HG02943 (cell line): ENCODE measurements at regions not wholly inside any gene's neighbourhood (a gene's known extent, or its start where the extent isn't known, plus 50 kb on each side); places are given as distances from the start of the nearest gene placed in this dataset.

ENCODE experiments used
- ATAC-seq: cut with Tn5 transposase; IDR thresholded peaks from one replicate; pipeline ENCODE4 v1.9.1; 2021; ENCODE audit warnings: mild to moderate bottlenecking, low read depth, moderate library complexity; ENCODE audit not compliant: unreplicated experiment

DNA sequence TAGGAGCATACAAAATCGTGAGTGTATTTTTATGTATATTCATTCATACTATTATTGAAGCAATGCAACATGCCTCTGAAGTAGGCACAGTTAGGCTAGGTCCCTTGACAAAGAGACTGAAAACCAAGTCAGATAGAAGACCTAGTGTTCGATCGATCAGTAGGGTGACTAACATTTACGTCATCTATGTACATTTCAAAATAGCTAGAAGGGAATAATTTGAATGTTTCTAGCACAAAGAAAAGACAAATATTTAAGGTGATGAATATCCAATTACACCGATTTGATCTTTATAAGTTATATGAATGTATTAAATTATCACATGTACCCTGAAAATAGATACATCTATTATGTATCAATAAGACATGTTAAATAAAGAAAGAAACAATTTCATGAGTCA lies 610.1 kb downstream of the TOX3 start:
- ATAC-seq: no peak

DNA sequence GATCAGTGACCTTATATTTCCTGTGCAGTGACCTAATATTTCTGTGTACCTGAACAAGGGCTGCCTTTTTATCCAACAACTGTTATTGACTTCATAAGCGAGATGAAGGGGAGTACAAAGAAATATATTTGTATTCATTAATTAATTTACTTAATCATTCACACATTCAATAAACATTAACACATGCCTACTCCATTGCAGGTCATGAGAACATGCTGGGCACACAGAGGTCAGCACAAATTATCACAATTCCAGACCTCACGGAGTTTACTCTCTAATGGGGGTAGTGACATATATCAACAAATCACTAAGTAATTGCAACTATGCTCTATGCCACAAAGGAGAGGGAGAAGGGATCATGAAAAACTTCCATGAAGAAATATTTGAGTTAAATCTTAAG lies 614.6 kb downstream of the TOX3 start:
- no peak for ATAC-seq

DNA sequence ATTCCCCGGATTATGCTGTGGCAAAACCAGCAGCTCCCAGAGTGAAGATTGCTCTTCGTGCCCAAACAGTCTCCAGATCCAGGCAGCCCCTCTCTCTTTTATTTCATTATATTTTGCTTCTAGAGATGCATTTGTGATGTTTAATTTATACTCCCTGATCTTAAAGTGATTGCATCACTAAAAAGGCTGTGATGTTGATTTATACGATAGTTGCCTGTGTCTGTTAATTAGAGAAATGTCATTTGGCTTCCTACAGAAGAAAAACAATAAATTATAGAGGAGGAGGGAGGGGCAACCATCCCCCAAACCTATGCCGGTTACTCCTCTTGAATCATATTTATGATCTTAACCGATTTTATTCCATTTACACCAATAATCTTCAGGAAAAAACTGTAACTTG lies 615.3 kb downstream of the TOX3 start:
- ATAC-seq: no peak

DNA sequence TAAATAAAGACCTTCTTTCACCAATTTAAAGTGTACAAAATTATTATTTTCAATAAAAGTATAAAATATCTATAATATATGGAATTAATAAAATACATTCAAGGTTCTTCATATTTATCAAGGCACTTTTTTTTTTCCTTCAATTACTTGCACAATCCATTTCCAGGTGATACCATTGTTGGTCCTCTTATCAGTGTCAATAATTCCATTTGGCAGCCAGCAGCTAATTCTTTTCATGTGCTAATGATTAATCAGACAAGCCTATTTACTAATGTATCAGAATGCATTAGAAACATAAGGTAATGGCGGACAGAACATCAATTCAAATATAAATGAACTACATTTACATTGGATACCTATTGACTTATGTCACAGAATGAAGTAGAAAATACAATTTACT lies 622.2 kb downstream of the TOX3 start:
- no peak for ATAC-seq

DNA sequence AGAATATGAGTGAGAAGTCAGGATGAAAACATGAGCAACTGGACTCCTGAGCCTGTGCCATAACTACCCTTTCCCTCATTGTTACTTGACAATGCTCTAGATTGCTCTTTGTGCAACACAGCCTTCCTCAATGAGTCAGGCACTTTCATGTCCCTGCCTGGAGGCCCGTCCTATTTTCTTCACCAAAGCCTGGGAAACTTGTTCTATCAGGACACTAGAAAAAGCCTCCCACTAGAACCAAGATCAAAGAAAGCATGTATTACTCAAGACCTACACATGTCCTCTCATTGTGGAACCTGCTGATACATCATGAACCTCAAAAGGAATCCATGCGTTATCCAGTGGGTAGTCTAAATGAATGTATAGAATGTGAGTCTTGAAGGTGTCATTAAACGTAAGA lies 624.5 kb downstream of the TOX3 start:
- no peak for ATAC-seq

DNA sequence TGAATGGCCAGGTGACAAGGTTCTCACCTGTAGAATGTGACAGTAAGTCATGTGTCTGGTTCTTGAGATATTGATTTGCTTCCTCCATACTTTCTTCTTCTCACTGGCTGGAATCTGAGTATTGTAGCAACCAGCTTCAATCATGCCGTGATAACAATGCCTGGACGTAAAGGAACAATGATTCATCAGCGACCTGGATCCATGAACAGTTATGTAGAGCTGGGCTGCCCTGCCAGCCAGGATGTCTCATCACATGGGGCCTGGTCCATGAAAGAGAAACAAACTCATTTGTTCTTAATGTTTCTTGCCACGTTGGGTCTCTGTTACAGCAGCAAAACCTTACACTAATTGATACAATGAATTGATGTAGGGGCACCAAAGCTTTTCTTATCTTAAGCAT lies 627.2 kb downstream of the TOX3 start:
- no peak for ATAC-seq

DNA sequence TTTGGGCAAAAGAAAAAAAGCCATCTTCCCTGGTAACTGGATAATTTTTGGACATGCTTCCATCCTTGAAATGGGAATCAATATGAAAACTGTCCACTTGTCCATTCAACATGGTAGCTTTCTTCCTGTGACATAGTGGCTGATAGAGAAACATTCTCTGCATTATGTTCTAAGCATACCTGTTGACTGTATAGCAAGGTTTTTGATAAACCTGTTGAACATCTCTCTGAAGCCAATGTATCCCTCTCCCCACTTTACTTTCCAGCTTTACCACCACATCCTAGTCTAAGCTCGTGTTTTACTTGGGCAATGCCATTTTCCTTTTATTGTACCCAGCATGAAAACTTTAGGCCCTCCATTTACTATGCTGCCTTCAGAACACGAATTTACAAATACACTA lies 630.1 kb downstream of the TOX3 start:
- no peak for ATAC-seq

DNA sequence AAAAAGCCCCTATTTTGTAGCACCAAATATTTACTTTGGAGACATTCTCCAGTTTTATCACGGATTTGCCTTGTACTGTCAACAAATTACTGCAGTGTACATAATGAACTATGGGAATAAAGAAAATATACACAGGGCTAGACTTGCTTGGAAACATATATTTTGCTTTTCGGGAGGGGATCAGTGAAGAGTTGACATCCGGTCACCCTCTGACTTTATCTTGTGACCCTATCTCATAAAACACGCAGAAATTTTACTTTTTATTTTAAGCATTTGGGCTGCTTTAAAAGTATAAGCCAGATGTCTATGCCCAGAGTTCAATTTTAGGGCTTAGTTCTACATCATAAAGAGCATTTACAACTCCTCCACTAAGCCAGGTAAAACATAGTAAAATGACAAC lies 630.7 kb downstream of the TOX3 start:
- no peak for ATAC-seq

DNA sequence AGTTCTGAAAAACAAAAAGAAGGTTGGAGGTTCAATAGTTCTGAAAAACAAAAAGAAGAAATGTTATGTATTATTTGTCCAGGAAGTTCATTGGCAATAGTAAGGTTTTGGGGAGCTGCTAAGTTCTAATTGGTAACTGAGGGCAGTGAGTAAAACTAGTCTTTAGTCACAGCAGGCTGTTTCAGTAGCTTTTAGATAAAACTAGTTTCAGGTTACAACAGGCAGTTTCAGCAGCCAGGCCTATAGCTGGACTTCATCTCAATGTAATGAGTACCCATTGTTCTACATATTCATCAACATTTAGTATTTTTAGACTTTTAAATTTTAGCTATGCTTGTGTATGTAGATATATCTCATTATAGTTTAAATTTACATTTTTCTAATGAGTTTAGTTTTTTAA lies 639.3 kb downstream of the TOX3 start:
- ATAC-seq: no peak

DNA sequence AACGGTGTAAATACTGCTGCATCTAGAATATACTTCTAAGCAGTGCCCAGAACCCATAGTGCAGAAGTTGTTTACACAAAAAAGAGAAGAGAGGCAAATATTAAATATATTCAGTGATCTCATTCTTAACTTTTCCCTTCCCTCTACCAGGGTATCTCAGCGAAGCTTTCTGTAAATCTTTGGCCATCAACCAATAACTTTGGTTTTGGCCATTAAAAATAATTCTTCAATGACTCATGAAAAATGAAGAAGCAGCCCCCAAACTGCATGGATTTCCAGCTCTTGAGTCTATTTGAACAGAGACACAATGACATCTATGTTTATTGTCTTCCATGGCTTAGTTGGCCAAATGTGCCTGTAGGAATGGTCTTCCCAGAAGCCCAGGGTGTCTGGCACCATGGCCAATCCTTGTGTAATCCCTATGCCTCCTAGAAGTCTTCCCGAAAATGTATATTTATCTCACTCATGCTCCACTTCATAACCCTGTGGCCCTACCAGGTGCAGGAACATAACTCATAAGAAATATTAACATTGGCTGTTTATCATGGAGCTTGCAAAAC lies 646.6 kb downstream of the TOX3 start:
- no peak for ATAC-seq

DNA sequence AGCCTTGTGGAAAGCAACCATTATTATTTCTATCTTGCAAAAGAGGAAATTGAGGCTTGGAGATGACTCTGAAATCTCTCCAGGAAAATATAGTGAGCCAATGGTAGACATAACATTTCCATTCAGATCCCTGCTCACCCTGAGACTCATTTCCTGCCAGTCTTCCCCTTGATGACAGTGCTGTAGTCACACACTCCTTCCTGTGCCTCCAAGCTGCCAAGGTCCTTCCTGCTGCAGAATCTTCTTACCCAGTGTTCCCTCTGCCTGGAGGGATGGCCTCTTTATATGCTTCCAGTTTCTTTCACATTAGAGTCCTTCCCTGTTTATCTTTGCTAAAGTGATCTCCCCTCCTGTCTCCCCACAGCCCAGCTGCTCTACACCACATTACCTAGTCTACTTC lies 648.1 kb downstream of the TOX3 start:
- ATAC-seq: no peak

DNA sequence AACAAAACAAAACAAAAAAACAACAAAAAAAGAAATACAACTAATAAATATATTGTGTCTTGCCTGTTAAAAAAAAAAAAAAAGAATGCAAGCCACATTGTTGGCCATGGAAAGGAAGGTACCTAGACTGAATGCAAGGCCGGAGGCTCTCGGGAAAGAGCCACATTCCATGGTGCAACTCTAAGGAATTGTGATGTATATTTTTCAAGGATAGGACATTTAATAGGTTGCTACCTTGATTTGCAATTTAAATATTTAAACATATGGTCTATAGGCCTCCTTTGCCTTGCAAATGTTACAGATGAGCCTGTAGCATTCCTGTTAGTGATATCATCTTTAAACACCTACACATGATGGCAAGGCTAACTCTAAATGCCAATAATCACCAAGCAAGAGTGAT lies 650.9 kb downstream of the TOX3 start:
- ATAC-seq: no peak

DNA sequence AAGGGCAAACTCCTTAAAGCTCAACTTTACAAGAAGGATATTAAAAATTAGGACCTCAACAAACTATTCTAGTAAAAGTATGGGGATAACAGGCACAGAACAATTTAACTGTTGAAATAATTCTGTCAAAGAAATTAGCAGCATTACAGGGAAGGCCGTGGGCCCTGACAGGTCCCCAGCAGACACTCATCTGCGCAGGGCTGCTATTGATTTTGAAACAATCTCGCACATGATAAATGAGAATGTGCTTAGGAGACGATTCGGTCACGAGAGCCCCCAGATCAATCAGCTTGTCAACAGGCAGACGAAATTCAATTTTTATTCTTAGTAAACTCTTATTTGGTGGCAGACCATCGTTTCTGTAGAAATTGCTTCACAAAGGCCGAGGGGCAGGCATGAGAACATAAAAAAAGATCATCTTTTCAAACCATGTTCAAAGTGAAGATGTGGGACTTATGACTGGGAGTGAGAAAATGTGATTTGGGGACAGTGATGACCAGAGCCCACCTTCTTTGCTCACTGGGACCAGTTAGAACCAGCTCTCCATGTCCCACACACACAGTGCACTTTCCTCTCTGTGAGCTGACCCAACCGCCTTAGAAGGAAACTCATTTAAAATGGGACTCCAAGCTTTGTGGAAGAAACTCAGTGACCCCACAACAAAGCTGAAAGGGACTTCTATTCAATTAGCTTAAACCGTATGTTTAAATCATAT lies 654.5 kb downstream of the TOX3 start:
- no peak for ATAC-seq

DNA sequence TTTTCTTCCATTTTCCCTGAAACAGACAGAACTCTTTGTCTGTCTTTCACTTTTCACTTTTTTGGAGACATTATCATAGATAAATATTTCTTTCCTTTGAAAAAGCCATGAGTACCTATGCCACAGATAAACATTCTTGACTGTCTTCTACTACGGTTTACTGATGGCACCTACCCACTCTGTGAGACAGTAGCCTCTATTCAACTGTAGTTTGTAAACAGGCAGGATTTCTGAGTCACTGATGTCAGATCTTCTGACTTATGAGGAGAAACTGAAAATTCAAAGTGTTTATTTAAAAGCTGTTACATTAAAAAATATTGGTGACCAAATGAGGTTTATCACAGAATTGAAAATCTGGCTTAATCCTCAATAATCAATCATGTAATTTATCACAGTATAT lies 658.4 kb downstream of the TOX3 start:
- no peak for ATAC-seq

DNA sequence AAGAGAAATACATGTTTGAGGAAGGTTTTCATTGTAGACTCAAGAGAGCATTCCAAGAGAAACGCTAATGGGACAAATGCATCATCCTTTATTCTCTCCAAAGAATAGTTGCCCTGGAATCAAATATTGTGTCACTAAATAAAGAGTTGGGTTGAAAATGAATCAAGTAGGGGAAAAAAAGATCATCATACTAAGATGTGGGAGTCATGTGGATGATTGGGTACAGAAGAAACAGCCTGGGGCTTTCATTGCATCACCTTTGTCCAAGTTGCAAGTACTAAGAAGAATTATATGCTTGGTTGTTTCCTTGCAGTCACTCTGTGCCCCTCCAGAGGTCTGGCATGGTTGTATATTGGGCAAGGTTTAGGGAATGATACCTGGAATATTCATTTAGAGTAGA lies 658.9 kb downstream of the TOX3 start:
- ATAC-seq: no peak

DNA sequence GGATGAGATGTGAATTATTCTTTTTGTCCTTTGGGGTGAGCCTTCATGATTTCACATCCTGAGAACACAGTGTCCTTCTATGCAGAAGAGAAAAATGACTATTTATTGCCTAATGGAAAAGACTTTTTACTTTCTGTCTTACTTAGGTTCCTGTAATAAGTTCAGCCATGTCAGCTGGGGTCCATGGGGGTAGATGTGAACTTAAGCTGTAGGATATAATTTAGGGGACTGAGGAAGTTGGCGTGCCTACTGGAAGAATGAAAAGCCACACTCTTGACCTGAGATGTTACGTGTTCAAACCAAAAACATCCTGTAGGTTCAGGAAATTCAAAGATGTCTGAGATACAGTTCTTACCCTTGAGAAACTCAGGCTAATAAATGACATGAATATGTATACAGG lies 660.5 kb downstream of the TOX3 start:
- ATAC-seq: no peak

DNA sequence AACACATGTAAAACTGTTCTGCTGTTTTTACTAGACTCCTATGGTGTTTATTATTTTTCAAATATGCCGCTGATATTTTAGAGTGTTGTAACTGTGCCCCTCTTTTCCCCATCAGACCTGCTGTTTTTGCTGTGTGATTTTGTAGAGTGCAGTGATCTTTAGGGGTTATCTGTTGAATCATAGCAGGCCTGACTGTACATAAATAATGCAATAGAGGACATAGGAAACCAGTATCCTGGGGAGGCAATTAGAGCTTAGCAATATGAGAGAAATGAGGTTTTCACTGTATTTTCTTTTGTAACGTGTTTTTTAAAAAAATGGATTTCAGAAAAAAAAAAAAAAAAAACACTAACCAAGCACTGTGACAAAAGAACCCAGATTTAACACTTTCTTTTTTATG lies 662.2 kb downstream of the TOX3 start:
- no peak for ATAC-seq

DNA sequence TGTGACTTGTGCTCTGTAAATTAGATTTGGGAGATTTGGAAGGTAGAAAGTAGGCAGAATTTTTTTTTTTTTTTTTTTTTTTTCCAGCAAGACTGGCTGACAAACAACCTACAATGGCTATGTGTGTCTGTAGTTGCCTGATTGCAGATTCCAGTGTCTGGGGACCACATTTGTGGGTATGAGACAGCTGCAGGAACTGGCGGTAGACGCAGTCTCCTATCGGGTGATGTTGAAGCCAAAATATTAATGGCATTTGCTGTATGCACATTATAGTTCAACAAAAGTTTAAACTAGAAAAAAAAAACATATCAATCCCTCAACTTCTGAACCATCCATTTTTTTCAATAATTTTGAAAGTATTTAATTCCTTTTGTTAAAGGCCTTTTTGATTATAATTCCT lies 665.2 kb downstream of the TOX3 start:
- ATAC-seq: no peak

DNA sequence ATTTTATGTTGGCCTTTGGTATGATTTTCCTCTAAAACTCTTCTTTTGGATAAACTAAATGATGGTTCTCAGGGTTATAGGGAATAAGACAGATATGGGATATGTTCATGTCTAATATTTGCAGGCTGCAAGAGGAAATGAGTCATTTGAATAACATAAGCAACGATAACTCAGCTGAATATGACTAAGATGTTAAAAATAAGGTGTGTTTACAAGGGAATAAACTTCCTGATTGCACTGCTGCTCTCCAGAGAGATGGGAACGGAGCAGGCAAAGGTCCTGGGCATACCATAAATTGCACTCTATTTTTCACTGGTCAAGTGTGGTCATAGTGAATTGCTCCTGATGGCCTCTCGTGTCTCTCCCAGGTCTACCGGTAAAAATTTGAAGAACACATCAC lies 666.2 kb downstream of the TOX3 start:
- no peak for ATAC-seq

DNA sequence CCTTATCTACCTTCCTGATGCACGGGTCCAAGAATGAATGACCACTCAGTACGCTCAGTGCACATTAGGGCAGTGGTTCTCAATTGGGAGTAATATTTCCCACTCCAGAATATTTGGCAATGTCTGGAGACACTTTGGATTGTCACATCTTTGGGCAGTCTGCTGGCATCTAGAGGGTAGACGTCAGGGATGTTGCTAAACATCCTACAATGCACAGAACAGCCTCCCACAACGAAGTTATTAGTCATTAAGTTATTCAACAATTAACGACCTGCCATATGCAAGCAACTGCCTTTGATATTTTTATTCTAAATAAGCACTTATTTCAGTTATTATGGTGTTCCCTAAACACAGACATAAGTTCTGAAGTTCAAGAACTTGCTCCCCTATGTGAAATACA lies 669.3 kb downstream of the TOX3 start:
- no peak for ATAC-seq

DNA sequence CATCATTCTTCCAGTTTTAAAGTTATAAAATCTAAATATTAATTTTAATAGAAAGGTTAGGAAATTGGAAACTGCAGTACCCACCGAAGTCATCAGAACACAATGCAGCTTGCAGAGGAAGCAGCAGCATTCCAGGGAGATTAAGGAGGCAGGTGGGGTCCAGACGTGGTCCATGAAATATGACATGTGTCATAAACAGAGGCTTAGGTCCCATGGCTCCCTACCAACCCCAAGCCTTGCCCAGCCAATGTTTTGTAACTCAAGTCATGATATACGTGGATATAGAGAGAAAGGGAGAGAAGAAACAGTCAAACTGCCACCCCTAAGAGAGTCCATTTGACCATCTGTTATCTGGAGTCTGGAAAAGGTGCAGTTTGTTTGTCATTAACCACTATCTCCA lies 670.0 kb downstream of the TOX3 start:
- no peak for ATAC-seq

DNA sequence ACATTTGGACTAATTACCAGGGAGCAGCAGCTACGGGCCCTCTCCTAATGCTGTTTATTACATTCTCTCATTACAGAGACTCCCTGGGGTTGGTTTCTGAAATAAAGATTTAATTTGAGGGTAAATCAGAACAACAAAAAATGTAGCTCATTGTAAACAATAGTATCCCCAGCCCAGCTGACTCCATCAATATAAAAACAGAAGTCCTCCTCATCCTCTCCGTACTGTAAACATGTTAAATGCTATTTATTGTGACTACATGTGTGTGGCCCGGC lies 670.4 kb downstream of the TOX3 start:
- ATAC-seq: no peak
